Gastrocnemius medialis (tissue), 4 donors: ENCODE measurements at regions not wholly inside any gene's neighbourhood (a gene's known extent, or its start where the extent isn't known, plus 50 kb on each side); places are given as distances from the start of the nearest gene placed in this dataset.

Experiments used
- CTCF ChIP-seq, 5 experiments: fragments of 450-650 bp in 3 of 5; fragments of 200-600 bp in 2 of 5; sonication (generic) in 2 of 5; IDR thresholded peaks in 4 of 5; conservative IDR thresholded peaks in 1 of 5; 1 replicate in 4 of 5; 2 replicates in 1 of 5; pipeline ENCODE4 v1.5.1; 2016 to 2019; ENCODE audit warnings: antibody characterized with exemption in 5 of 5, mild to moderate bottlenecking in 3 of 5, moderate library complexity in 3 of 5
- POLR2A ChIP-seq, 2 donors: fragments of 450-650 bp; IDR thresholded peaks; one replicate each; pipeline ENCODE4 v1.6.1; 2017; ENCODE audit warnings: antibody characterized with exemption in 2 of 2, mild to moderate bottlenecking in 2 of 2, moderate library complexity in 2 of 2

DNA sequence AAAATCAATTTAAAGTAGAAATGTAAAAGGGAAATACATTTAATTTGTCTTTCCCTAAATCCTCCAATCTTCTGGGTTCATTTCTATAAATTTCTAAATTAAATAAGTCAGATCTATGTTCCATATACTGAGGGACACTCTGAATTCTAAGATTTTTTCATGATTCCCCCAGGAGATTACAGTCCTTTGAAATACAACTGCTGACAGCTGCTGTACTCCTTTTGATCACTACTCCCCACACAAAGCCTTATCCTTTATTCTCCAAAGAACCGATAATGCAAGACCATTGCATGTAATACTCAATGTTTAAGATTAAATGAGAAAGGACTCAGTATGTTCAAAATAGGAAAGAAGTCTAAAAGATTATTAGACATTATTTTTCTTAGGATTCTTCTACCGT, 865.7 kb downstream of the EPHA3 start:
- no peak for TF ChIP-seq CTCF (IDR thresholded peaks at IDR 0.05 in 4 of 5, conservative IDR thresholded peaks at IDR 0.05 in 1 of 5)
- no peak for TF ChIP-seq POLR2A (IDR thresholded peaks at IDR 0.05)
